SU-DHL-6 (cell line): ENCODE measurements at regions not wholly inside any gene's neighbourhood (a gene's known extent, or its start where the extent isn't known, plus 50 kb on each side); places are given as distances from the start of the nearest gene placed in this dataset.

ENCODE experiments used
- EZH2phosphoT487 ChIP-seq: fragments of 200-600 bp; sonication (generic), shearing (Covaris generic); conservative IDR thresholded peaks from 2 replicates; pipeline ENCODE4 v1.6.1; 2018; ENCODE audit warnings: mild to moderate bottlenecking, antibody characterized with exemption, low read length, moderate library complexity, mixed read lengths
- TF ChIP-seq, protein P1 (sequence below): fragments of 200-600 bp; sonication (generic); IDR thresholded peaks from one replicate; pipeline ENCODE4 v1.5.1; 2017; ENCODE audit warnings: antibody characterized with exemption, mild to moderate bottlenecking, low read length, moderate library complexity; ENCODE audit not compliant: insufficient read depth, poor library complexity, severe bottlenecking

DNA sequence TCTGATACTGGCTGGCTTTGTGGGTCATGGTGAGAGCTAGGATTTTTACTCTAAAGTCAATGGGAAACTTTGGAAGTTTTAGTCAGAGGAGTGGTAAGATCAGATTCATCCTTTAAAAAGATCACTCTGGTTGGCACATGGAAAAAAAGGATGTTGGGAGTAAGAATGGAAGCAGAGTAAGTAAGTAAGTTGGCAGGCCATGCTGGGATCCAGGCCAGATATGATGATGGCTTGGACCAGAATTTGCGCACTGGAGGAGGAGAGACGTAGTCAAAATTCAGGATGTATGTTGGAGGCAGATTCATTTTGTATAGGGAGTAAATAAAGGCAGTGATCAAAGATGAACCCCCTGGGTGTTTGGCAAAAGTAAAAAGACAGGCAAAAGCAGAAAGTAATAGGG lies 283.3 kb upstream of the THSD7B start:
- TF ChIP-seq, protein P1, sequence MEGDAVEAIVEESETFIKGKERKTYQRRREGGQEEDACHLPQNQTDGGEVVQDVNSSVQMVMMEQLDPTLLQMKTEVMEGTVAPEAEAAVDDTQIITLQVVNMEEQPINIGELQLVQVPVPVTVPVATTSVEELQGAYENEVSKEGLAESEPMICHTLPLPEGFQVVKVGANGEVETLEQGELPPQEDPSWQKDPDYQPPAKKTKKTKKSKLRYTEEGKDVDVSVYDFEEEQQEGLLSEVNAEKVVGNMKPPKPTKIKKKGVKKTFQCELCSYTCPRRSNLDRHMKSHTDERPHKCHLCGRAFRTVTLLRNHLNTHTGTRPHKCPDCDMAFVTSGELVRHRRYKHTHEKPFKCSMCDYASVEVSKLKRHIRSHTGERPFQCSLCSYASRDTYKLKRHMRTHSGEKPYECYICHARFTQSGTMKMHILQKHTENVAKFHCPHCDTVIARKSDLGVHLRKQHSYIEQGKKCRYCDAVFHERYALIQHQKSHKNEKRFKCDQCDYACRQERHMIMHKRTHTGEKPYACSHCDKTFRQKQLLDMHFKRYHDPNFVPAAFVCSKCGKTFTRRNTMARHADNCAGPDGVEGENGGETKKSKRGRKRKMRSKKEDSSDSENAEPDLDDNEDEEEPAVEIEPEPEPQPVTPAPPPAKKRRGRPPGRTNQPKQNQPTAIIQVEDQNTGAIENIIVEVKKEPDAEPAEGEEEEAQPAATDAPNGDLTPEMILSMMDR: no peak
- no peak for TF ChIP-seq EZH2phosphoT487
